ENCODE measurements at regions not wholly inside any gene's neighbourhood (a gene's known extent, or its start where the extent isn't known, plus 50 kb on each side); places are given as distances from the start of the nearest gene placed in this dataset.

GRCh38 chr9:115360122-115360521, 242.2 kb upstream of the TNC start:
- WGBS, result 95% methylated on average over 5 of the region's 5 CpGs
- H3K36me3 ChIP-seq (ENCODE audit: control insufficient read depth in 2 of 2, insufficient read depth in 2 of 2, low read length in 1 of 2), result no peaks in the 10 kb centered on the region
- no peaks in the 10 kb centered on the region for H3K4me1 ChIP-seq (ENCODE audit: control insufficient read depth in 2 of 2, insufficient read depth in 2 of 2, low read length in 2 of 2)
- no peaks in the 10 kb centered on the region for H3K9me3 ChIP-seq (ENCODE audit: control insufficient read depth in 2 of 2, insufficient read depth in 1 of 2, low read length in 1 of 2)
- no peaks in the 10 kb centered on the region for H3K27me3 ChIP-seq (ENCODE audit: control insufficient read depth in 2 of 2, insufficient read depth in 1 of 2, low read length in 1 of 2)
- H3K27ac ChIP-seq (ENCODE audit: low read depth in 1 of 2, low read length in 1 of 2), result no peak overlapping the region
- no peak overlapping the region for H3K4me3 ChIP-seq (ENCODE audit: low read length in 2 of 2)
- DNase-seq (ENCODE audit: low read depth in 6 of 9, low spot score in 9 of 9), result no peak

- H3K4me1 ChIP-seq (ENCODE audit: control insufficient read depth in 2 of 2, insufficient read depth in 2 of 2, low read length in 2 of 2), result no peaks in the 10 kb centered on the region
- H3K27ac ChIP-seq (ENCODE audit: low read depth in 1 of 2, low read length in 1 of 2), result no peak overlapping the region
- H3K4me3 ChIP-seq (ENCODE audit: low read length in 2 of 2), result no peak overlapping the region
- no peaks in the 10 kb centered on the region for H3K9me3 ChIP-seq (ENCODE audit: control insufficient read depth in 2 of 2, insufficient read depth in 1 of 2, low read length in 1 of 2)
- DNase-seq (ENCODE audit: low read depth in 6 of 9, low spot score in 9 of 9), result no peak
- H3K36me3 ChIP-seq (ENCODE audit: control insufficient read depth in 2 of 2, insufficient read depth in 2 of 2, low read length in 1 of 2), result no peaks in the 10 kb centered on the region
- 50% methylated on average over 2 of the region's 2 CpGs for WGBS
- no peaks in the 10 kb centered on the region for H3K27me3 ChIP-seq (ENCODE audit: control insufficient read depth in 2 of 2, insufficient read depth in 1 of 2, low read length in 1 of 2)
These were observed 244.1 kb upstream of the TNC start for GRCh38 chr9:115362101-115362500.

- DNase-seq (ENCODE audit: low read depth in 6 of 9, low spot score in 9 of 9), result no peak
- Histone ChIP-seq H3K36me3 (ENCODE audit: control insufficient read depth in 2 of 2, insufficient read depth in 2 of 2, low read length in 1 of 2) (no peaks in the 10 kb centered on the region), H3K4me3 (ENCODE audit: low read length in 2 of 2) (no peak overlapping the region), H3K27me3 (ENCODE audit: control insufficient read depth in 2 of 2, insufficient read depth in 1 of 2, low read length in 1 of 2) (no peaks in the 10 kb centered on the region), H3K9me3 (ENCODE audit: control insufficient read depth in 2 of 2, insufficient read depth in 1 of 2, low read length in 1 of 2) (no peaks in the 10 kb centered on the region), H3K27ac (ENCODE audit: low read depth in 1 of 2, low read length in 1 of 2) (no peak overlapping the region), H3K4me1 (ENCODE audit: control insufficient read depth in 2 of 2, insufficient read depth in 2 of 2, low read length in 2 of 2) (no peaks in the 10 kb centered on the region)
- 96% methylated on average over 2 of the region's 2 CpGs for WGBS
These were observed 244.7 kb upstream of the TNC start for GRCh38 chr9:115362640-115363039.

DNA sequence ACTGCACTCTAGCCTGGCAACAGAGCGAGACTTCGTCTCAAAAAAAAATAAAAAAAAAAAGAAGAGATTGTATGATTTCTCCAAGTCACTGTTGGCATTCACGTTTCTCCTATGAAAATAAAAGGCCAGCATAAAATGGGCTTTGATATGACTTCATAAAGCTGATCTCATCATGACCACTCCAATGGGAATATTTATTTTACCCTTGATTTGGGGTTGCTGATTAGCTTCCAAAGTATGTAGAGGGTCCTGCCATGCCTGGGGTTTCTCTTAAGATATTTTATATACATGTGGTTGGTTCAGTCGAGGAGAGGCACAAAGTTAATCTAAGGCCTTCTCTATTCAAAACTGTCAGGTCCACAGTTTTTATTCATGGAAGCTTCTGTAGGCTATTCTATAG, 247.0 kb upstream of the TNC start:
- no peaks in the 10 kb centered on the region for H3K27me3 ChIP-seq (ENCODE audit: control insufficient read depth in 2 of 2, insufficient read depth in 1 of 2, low read length in 1 of 2)
- no peak overlapping the region for H3K27ac ChIP-seq (ENCODE audit: low read depth in 1 of 2, low read length in 1 of 2)
- H3K36me3 ChIP-seq (ENCODE audit: control insufficient read depth in 2 of 2, insufficient read depth in 2 of 2, low read length in 1 of 2), result no peaks in the 10 kb centered on the region
- no peak for DNase-seq (ENCODE audit: low read depth in 6 of 9, low spot score in 9 of 9)
- H3K9me3 ChIP-seq (ENCODE audit: control insufficient read depth in 2 of 2, insufficient read depth in 1 of 2, low read length in 1 of 2), result no peaks in the 10 kb centered on the region
- WGBS, result 94% methylated on average over 4 of the region's 4 CpGs
- H3K4me3 ChIP-seq (ENCODE audit: low read length in 2 of 2), result no peak overlapping the region
- no peaks in the 10 kb centered on the region for H3K4me1 ChIP-seq (ENCODE audit: control insufficient read depth in 2 of 2, insufficient read depth in 2 of 2, low read length in 2 of 2)

DNA sequence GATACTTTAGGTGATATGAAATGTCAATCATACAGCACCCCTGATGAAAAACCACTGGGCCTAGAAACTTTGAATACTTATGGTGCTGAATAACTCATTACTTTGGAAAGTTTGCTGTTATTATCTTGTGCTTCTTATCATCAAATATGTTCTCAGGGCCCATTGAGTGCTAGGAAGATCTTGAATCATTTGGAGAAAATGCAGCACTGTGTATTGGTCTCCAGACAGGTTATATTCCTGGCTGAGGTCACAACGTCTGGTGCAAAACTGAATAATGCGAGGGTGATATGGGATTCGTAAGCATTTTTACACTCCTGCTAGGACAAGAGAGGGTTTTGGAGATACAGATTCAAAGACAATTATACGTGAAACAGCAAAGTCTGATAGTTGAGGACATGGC, 249.4 kb upstream of the TNC start:
- no peak overlapping the region for H3K27ac ChIP-seq (ENCODE audit: low read depth in 1 of 2, low read length in 1 of 2)
- no peaks in the 10 kb centered on the region for H3K36me3 ChIP-seq (ENCODE audit: control insufficient read depth in 2 of 2, insufficient read depth in 2 of 2, low read length in 1 of 2)
- no peaks in the 10 kb centered on the region for H3K27me3 ChIP-seq (ENCODE audit: control insufficient read depth in 2 of 2, insufficient read depth in 1 of 2, low read length in 1 of 2)
- H3K4me3 ChIP-seq (ENCODE audit: low read length in 2 of 2), result no peak overlapping the region
- WGBS, result 96% methylated on average over 4 of the region's 4 CpGs
- no peaks in the 10 kb centered on the region for H3K4me1 ChIP-seq (ENCODE audit: control insufficient read depth in 2 of 2, insufficient read depth in 2 of 2, low read length in 2 of 2)
- DNase-seq (ENCODE audit: low read depth in 6 of 9, low spot score in 9 of 9), result no peak
- no peaks in the 10 kb centered on the region for H3K9me3 ChIP-seq (ENCODE audit: control insufficient read depth in 2 of 2, insufficient read depth in 1 of 2, low read length in 1 of 2)

DNA sequence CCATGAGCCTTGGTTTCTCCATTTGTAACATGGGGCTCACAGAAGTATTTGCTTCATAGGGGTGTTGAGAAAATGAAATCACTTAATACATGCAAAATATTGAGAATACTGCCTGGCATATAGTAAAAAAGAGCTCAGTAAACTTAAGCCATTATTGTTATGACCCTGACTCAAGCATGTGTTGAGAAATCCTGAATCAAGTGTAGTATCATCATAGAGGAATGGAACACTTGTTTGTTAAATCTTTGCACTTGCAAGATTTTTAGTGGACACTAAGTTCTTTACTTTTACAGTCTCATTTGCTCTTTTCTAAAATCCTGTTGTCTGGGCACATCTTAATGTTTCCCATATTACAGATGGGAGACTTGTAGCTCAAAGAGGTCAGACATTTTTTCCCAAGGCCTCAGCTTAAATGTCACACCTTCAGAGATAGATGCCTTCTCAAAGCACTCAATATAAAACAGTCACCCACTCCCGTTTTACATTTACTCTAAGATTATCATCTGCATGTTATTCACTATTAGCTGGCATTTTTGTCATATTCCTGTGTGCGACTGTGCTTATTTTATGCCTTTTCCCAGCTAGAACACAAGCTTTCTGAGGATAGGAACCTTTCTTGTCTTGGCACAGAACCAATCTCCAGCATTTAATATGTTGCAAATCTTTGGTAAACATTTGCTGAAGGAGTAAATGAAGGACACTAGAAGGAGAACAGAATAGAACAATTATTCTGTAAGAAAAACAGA, 250.0 kb upstream of the TNC start:
- Histone ChIP-seq H3K4me1 (ENCODE audit: control insufficient read depth in 2 of 2, insufficient read depth in 2 of 2, low read length in 2 of 2) (no peaks in the 10 kb centered on the region), H3K9me3 (ENCODE audit: control insufficient read depth in 2 of 2, insufficient read depth in 1 of 2, low read length in 1 of 2) (no peaks in the 10 kb centered on the region), H3K27me3 (ENCODE audit: control insufficient read depth in 2 of 2, insufficient read depth in 1 of 2, low read length in 1 of 2) (no peaks in the 10 kb centered on the region), H3K27ac (ENCODE audit: low read depth in 1 of 2, low read length in 1 of 2) (no peak overlapping the region), H3K36me3 (ENCODE audit: control insufficient read depth in 2 of 2, insufficient read depth in 2 of 2, low read length in 1 of 2) (no peaks in the 10 kb centered on the region), H3K4me3 (ENCODE audit: low read length in 2 of 2) (no peak overlapping the region)
- DNase-seq (ENCODE audit: low read depth in 6 of 9, low spot score in 9 of 9), result no peak
- 88% methylated on average over 2 of the region's 2 CpGs for WGBS

GRCh38 chr9:115369322-115369957, 251.5 kb upstream of the TNC start:
- no peaks in the 10 kb centered on the region for H3K27me3 ChIP-seq (ENCODE audit: control insufficient read depth in 2 of 2, insufficient read depth in 1 of 2, low read length in 1 of 2)
- no peaks in the 10 kb centered on the region for H3K4me1 ChIP-seq (ENCODE audit: control insufficient read depth in 2 of 2, insufficient read depth in 2 of 2, low read length in 2 of 2)
- H3K36me3 ChIP-seq (ENCODE audit: control insufficient read depth in 2 of 2, insufficient read depth in 2 of 2, low read length in 1 of 2), result no peaks in the 10 kb centered on the region
- WGBS, result 86% methylated on average over 5 of the region's 5 CpGs
- no peak overlapping the region for H3K4me3 ChIP-seq (ENCODE audit: low read length in 2 of 2)
- no peaks in the 10 kb centered on the region for H3K9me3 ChIP-seq (ENCODE audit: control insufficient read depth in 2 of 2, insufficient read depth in 1 of 2, low read length in 1 of 2)
- H3K27ac ChIP-seq (ENCODE audit: low read depth in 1 of 2, low read length in 1 of 2), result no peak overlapping the region
- DNase-seq (ENCODE audit: low read depth in 6 of 9, low spot score in 9 of 9), result no peak

DNA sequence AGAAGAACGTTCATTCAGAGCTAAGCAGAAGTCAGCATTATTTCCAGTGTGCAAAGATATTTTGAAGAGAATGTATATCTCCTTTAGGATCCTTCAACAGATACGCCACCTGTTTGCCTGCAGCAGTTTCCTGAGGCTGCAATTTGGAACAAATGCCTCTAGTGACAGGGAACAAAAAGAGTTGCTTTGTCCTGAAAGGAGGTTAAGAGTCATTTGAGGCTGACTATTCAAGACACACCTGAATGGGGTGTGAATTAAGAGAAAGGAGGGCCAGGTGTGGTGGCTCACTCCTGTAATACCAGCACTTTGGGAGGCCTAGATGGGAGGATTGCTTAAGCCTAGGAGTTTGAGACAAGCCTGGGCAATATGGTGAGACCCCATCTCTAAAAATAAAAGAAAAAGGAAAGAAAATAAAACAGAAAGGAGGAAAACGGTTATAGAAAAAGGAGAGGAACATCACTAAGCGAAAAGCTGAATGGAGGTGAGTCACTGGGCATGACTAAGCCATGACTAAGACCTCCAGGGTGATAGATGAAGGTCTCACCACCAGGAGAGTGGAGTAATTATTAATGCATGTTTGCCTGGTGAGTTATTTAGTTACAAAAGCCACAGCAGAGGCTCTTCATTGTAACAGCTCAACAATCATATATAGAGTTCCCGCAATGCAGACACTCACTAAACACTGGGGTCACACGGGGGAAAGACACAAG, 255.2 kb upstream of the TNC start:
- Histone ChIP-seq H3K27me3 (ENCODE audit: control insufficient read depth in 2 of 2, insufficient read depth in 1 of 2, low read length in 1 of 2) (no peaks in the 10 kb centered on the region), H3K4me1 (ENCODE audit: control insufficient read depth in 2 of 2, insufficient read depth in 2 of 2, low read length in 2 of 2) (no peaks in the 10 kb centered on the region), H3K4me3 (ENCODE audit: low read length in 2 of 2) (no peak overlapping the region), H3K36me3 (ENCODE audit: control insufficient read depth in 2 of 2, insufficient read depth in 2 of 2, low read length in 1 of 2) (no peaks in the 10 kb centered on the region), H3K27ac (ENCODE audit: low read depth in 1 of 2, low read length in 1 of 2) (no peak overlapping the region), H3K9me3 (ENCODE audit: control insufficient read depth in 2 of 2, insufficient read depth in 1 of 2, low read length in 1 of 2) (no peaks in the 10 kb centered on the region)
- WGBS, result 94% methylated on average over 6 of the region's 6 CpGs
- DNase-seq (ENCODE audit: low read depth in 6 of 9, low spot score in 9 of 9), result no peak

- Histone ChIP-seq H3K27me3 (ENCODE audit: control insufficient read depth in 2 of 2, insufficient read depth in 1 of 2, low read length in 1 of 2) (no peaks in the 10 kb centered on the region), H3K27ac (ENCODE audit: low read depth in 1 of 2, low read length in 1 of 2) (no peak overlapping the region), H3K4me3 (ENCODE audit: low read length in 2 of 2) (no peak overlapping the region), H3K9me3 (ENCODE audit: control insufficient read depth in 2 of 2, insufficient read depth in 1 of 2, low read length in 1 of 2) (no peaks in the 10 kb centered on the region), H3K36me3 (ENCODE audit: control insufficient read depth in 2 of 2, insufficient read depth in 2 of 2, low read length in 1 of 2) (no peaks in the 10 kb centered on the region), H3K4me1 (ENCODE audit: control insufficient read depth in 2 of 2, insufficient read depth in 2 of 2, low read length in 2 of 2) (no peaks in the 10 kb centered on the region)
- no peak for DNase-seq (ENCODE audit: low read depth in 6 of 9, low spot score in 9 of 9)
These were observed 255.7 kb upstream of the TNC start for GRCh38 chr9:115373710-115374045.
